HG03039 (cell line): ENCODE measurements at regions not wholly inside any gene's neighbourhood (a gene's known extent, or its start where the extent isn't known, plus 50 kb on each side); places are given as distances from the start of the nearest gene placed in this dataset.

Experiments used
- ATAC-seq: cut with Tn5 transposase; IDR thresholded peaks from one replicate; pipeline ENCODE4 v1.9.1; 2021; ENCODE audit warnings: mild to moderate bottlenecking, moderate library complexity; ENCODE audit not compliant: unreplicated experiment

GRCh38 chr13:34513526-34513925 lies 428.5 kb upstream of the NBEA start:
- no peak for ATAC-seq

- no peak for ATAC-seq
Observed at GRCh38 chr13:34515201-34515600, 426.9 kb upstream of the NBEA start.

GRCh38 chr13:34521171-34521570 lies 420.9 kb upstream of the NBEA start:
- ATAC-seq, result no peak

- no peak for ATAC-seq
Observed at GRCh38 chr13:34522808-34523207, 419.3 kb upstream of the NBEA start.

DNA sequence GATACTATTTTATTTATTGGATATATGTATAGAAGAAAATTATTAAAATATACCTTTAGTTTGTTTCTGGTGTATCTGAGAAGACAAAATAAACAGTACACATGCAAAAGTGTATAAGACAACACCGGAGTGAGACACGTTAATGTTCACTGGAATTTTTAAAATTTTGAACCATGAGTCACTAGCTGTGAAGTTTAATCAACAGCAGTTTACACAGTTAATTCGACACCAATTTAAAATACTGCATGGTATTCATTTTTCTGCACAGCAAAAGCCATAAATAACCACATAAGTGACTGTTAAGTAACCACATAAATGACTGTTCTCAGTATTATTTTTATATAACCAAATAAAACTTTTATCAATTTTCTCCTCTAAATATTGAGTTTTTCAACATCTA lies 418.7 kb upstream of the NBEA start:
- no peak for ATAC-seq

- no peak for ATAC-seq
Observed at GRCh38 chr13:34533941-34534340, 408.1 kb upstream of the NBEA start.

DNA sequence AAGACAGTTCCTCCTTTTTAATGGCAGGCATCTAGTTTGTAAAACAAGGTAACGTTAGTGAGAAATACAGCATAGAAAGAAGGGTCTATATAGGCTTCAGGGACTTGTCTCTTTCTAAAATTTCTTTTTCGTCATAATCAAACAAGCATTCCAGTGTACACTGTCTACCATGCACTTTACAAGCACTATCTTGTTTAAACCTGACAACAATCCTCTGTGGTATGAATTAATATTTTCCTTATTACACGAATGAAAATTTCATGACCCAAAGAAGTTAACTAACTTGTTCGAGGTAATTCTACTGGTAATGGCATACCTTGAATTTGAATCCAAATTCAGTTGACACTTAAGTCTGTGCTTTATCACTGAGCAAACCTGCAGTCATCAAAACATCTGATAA lies 399.7 kb upstream of the NBEA start:
- no peak for ATAC-seq

DNA sequence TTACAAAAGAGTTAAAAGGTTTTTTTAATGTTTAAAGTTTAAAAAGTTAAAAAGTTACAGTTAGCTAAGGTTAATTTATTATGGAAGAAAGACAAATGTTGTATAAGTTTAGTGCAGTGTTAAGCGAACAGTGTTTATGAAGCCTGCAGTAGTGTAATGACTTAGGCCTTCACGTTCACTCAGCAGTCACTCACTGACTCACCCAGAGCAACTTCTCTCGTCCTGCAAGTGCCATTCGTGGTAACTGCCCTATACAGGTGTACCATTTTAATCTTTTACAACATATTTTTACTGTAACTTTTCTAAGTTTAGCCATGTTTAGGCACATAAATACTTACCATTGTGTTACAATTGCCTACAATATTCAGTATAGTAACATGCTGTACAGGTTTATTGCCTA lies 398.2 kb upstream of the NBEA start:
- ATAC-seq, result no peak

DNA sequence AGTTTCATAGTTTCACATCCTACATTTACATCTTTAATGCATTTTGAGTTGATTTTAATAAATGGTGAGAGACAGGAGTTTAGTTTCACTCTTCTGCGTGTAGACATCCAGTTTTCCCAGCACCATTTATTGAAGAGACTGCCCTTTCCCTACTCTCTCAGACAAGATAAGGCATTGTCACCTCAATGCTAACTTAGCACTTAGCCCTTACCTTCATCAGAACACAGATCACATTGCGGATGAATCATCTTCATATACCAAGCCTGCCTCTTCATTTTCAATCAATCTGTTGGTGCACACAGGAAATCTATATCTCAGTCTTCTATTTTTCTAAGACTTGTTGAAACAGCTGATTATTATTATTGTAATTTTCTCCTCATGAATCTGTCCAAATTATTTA lies 396.6 kb upstream of the NBEA start:
- ATAC-seq, result no peak

- no peak for ATAC-seq
Observed at GRCh38 chr13:34546344-34547250, 395.5 kb upstream of the NBEA start.

GRCh38 chr13:34547929-34548328 lies 394.1 kb upstream of the NBEA start:
- ATAC-seq, result no peak

- no peak for ATAC-seq
Observed at GRCh38 chr13:34553376-34553775, 388.7 kb upstream of the NBEA start.

GRCh38 chr13:34555988-34556387 lies 386.1 kb upstream of the NBEA start:
- ATAC-seq, result no peak

- no peak for ATAC-seq
Observed at GRCh38 chr13:34561033-34561432, 381.0 kb upstream of the NBEA start.

- ATAC-seq, result no peak
Observed at GRCh38 chr13:34567597-34567996, 374.5 kb upstream of the NBEA start.

GRCh38 chr13:34570698-34571353 lies 371.2 kb upstream of the NBEA start:
- no peak for ATAC-seq

DNA sequence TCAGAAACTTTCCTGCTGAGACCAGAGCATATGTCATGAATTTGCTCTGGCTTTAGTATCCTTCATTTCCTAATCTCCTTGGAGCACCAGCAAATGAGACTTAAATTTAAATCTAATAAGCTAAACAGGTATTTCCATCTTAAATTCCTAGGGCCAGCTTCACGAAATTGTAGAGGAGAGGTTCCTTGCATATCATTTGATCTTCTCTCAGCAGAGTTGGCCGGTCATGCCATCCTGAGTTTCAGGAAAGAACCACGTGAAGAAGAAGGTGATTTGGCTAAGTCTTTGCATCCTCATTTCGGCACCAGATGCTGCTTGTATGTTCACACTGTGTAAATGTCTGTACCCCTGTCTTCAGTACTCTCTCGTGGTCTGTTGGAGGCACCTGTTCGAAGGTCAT lies 370.4 kb upstream of the NBEA start:
- ATAC-seq, result no peak

DNA sequence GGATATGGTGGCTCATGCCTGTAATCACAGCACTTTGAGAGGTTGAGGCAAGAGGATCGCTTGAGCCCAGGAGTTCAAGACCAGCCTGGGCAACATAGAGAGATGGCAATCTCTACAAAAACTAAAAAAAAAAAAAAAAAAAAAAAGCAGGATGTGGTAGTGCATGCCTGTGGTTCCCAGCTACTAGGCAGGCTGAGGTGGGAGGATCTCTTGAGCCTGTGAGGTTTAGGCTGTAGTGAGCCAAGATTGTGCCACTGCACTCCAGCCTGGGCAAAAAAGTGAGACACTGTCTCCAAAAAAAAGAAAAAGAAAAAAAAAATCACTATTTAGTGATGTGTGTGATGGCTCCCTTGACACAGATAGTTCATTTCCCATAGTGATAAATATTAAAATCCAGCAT lies 365.0 kb upstream of the NBEA start:
- ATAC-seq, result no peak

GRCh38 chr13:34578471-34578870 lies 363.6 kb upstream of the NBEA start:
- no peak for ATAC-seq

- ATAC-seq, result no peak
Observed at GRCh38 chr13:34578917-34579316, 363.2 kb upstream of the NBEA start.

- no peak for ATAC-seq
Observed at GRCh38 chr13:34583181-34583580, 358.9 kb upstream of the NBEA start.

DNA sequence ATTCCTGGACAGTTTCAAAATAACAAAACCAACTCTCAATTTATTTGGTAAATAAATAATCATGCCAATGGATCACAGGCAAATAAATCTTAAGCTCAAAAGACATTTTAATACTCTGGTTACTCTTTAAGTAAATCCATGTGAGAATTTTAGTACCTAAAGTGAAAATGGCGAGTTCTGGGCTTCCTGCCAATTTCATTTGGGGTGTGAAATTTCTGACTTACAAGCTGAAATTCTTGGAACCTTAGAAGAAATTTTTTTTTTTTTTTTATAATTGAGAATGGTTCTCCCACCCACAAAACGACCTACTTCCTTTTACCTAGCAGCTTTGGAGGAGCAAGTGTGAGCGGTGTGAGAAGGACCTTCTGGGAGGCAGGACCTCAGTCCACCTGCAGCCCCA lies 354.5 kb upstream of the NBEA start:
- ATAC-seq, result no peak
